Myocyte (in vitro differentiated cells): ENCODE measurements at regions not wholly inside any gene's neighbourhood (a gene's known extent, or its start where the extent isn't known, plus 50 kb on each side); places are given as distances from the start of the nearest gene placed in this dataset.
"Not testable (repeated sequence)": the region's sequence is repeated elsewhere in the genome, so short reads cannot be mapped to it uniquely, and the experiment has no call there.

Experiments
- DNase-seq: peaks from one replicate; pipeline ENCODE4 v3.0.0-alpha.2; 2012; ENCODE audit warnings: low read depth

GRCh38 chr17:27090450-27091042 lies 203.4 kb upstream of the WSB1 start:
- not testable (repeated sequence) for DNase-seq

- DNase-seq, result no peak
These were observed 202.8 kb upstream of the WSB1 start for GRCh38 chr17:27091043-27091497.

- DNase-seq, result not testable (repeated sequence)
These were observed 199.7 kb upstream of the WSB1 start for GRCh38 chr17:27094179-27094578.

- not testable (repeated sequence) for DNase-seq
These were observed 198.1 kb upstream of the WSB1 start for GRCh38 chr17:27095821-27096220.

GRCh38 chr17:27099266-27099665 lies 194.6 kb upstream of the WSB1 start:
- not testable (repeated sequence) for DNase-seq

- DNase-seq, result not testable (repeated sequence)
These were observed 189.2 kb upstream of the WSB1 start for GRCh38 chr17:27104605-27105221.

GRCh38 chr17:27105636-27106035 lies 188.3 kb upstream of the WSB1 start:
- no peak for DNase-seq

GRCh38 chr17:27106347-27106981 lies 187.4 kb upstream of the WSB1 start:
- no peak for DNase-seq

- DNase-seq, result no peak
These were observed 186.9 kb upstream of the WSB1 start for GRCh38 chr17:27106982-27107360.

GRCh38 chr17:27107386-27108328 lies 186.3 kb upstream of the WSB1 start:
- DNase-seq, result not testable (repeated sequence)

GRCh38 chr17:27109346-27109745 lies 184.6 kb upstream of the WSB1 start:
- no peak for DNase-seq

GRCh38 chr17:27153005-27153404 lies 140.9 kb upstream of the WSB1 start:
- DNase-seq, result peak; percentile 4

- no peak for DNase-seq
These were observed 138.0 kb upstream of the WSB1 start for GRCh38 chr17:27155866-27156265.

- no peak for DNase-seq
These were observed 136.6 kb upstream of the WSB1 start for GRCh38 chr17:27157297-27157696.

- DNase-seq, result no peak
These were observed 136.0 kb upstream of the WSB1 start for GRCh38 chr17:27157898-27158297.

GRCh38 chr17:27158382-27158781 lies 135.5 kb upstream of the WSB1 start:
- DNase-seq, result no peak

GRCh38 chr17:27180322-27180721 lies 113.6 kb upstream of the WSB1 start:
- no peak for DNase-seq

- DNase-seq, result not testable (repeated sequence)
These were observed 112.5 kb upstream of the WSB1 start for GRCh38 chr17:27181379-27181925.

- DNase-seq, result no peak
These were observed 112.0 kb upstream of the WSB1 start for GRCh38 chr17:27181935-27182334.

- DNase-seq, result peak; percentile 9
These were observed 96.4 kb upstream of the WSB1 start for GRCh38 chr17:27197505-27197904.

GRCh38 chr17:27199948-27200347 lies 94.0 kb upstream of the WSB1 start:
- DNase-seq, result no peak
